GM21360 (cell line): ENCODE measurements at regions not wholly inside any gene's neighbourhood (a gene's known extent, or its start where the extent isn't known, plus 50 kb on each side); places are given as distances from the start of the nearest gene placed in this dataset.
A peak's percentile ranks its signal among the peaks of the same experiment; 100 is the strongest.

ENCODE experiments used
- ATAC-seq: cut with Tn5 transposase; IDR thresholded peaks from one replicate; pipeline ENCODE4 v1.9.1; 2021; ENCODE audit warnings: mild to moderate bottlenecking, moderate library complexity; ENCODE audit not compliant: unreplicated experiment

DNA sequence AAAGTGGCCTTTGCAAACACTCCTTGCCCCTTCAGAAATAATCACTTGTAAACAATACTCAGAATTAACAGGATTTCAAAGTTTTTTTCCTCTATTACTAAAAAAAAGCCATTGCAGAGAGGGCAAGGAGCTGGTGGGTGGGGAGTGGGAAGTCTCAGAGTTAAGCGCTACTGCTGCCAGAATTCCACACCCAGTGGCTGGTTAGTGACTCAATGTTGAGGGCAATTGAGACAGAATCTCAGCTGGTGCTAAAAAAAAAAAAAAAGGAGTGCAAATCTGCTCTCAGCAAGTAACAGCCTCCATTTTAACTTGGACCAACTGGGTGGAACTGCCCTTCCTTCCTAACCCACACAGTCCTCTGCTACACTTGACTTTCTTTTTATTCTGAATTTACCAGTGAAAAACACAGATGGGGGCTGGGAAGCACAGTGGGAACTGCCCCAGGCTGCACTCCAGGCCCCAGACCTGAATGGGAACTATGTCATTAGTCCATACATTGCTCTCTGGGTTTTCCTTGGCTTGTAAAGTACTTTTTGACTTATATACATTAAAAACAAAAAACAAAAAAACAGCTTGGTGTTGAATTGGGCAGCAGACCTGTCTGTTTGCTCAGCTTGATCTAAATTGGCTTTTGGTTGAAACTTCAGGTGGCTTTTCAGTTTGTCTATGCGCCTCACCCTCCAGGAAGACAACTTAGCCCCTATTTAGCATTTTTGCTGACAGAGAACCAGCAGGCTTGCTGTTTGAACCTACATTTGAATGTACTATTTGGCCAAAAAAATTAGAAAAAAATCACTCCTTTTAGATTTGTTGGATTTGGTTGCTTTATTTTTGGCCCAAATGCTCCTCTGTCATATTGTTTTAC, 357.8 kb upstream of the TBL1XR1 start:
- ATAC-seq: no peak

DNA sequence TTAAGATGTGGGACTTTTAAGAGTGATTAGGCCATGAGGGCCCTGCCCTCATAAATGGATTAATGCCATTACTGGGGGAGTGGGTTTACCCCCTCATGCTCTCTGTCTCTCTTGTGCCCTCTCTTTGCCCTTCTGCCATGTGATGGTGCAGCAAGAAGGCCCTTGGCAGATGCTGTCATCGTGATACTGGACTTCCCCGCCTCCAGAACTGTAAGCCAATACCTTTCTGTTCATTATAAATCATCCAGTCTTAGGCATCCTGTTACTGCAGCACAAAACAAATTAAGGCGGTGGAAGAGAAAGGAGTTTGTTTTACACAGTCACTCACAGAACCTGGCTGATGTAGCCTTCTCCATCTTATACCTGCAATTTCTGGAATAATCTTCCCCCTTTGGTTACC, 360.3 kb upstream of the TBL1XR1 start:
- no peak for ATAC-seq

DNA sequence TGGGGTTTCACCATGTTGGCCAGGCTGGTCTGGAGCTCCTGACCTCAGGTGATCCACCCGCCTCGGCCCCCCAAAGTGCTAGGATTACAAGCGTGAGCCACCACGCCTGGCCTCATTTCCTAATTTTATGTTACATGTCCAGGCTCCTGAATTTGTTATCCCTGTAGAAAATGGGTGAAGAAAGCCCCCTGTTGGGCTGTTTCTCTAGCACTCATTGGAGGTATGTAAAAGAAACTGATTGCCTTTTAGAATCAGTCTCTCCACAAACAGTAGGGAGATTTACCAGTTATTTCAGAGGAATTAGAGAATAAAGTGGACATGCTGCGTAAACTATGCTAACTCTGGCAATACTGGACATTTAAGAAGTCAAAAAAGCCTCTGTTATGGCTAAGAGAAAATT, 364.1 kb upstream of the TBL1XR1 start:
- ATAC-seq: no peak

DNA sequence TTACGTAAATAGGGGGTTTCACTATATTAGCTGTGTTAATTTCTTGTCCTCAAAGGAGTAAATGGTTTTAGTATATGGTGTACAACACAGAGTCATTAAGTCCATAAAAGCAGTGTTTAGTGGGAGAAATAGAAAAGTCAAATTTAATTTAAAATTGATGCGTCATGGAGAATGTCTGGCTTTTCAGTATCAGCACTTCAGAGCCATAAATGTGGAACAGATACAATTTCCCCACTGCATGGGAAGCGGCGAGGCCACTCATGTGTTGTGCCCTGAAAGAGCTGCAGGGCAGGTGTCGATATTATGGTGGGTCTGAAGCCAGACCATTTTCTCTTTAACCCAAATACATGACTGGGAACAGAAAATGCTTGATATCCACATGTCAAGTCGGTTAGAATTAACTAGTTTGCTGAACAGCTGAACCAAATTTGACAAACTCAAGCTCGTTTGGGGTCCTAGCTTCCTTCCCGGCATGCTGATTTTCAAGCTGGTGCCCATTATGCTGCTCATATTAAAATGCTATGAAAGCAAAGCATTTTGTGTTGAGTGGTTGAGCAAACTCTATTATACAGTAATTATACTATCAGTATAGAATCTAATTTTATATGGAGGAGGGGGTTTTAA, 364.6 kb upstream of the TBL1XR1 start:
- no peak for ATAC-seq

DNA sequence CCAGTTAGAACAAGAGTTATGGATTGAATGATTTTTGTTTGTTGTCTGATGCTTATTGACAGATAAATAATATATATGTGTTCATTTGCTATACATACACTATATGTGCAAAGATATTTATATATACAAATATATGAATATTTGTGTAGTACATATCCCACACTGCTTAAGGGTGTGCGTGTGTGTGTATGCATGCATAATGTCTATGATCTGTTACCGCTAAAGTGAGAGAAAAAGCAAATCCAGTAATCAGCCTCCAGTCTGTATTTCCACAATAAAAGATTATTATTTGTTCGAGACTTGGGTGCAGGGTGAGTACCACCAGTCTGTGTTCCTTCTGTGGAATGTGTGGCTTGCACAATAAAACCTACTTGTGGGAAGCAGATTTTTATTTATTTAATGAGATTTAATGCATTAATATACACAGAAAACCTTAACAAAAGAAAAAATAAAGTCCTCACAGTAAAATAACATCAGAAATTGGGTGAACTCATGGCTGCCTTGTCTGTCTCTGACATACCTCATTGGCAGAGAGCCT, 366.0 kb upstream of the TBL1XR1 start:
- no peak for ATAC-seq

DNA sequence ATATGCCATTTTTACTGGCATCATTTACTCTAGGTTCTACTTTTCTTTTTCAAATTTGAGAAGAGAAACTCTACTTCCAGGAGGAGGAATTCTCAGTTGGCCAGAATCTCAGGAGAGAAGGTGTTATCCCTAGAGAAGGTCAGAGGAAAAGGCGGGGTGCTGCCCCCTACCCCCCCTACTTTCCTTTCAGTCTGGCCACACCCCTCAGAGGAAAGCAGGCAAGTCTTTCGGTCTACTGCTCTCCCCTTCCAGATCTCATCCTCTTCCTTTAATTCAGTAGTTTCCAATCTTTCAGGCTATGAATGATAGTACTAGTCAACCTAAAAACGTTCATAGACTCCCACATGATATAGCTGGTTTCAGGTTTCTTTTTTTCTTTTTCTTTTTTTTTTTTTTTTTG, 366.5 kb upstream of the TBL1XR1 start:
- ATAC-seq: no peak

DNA sequence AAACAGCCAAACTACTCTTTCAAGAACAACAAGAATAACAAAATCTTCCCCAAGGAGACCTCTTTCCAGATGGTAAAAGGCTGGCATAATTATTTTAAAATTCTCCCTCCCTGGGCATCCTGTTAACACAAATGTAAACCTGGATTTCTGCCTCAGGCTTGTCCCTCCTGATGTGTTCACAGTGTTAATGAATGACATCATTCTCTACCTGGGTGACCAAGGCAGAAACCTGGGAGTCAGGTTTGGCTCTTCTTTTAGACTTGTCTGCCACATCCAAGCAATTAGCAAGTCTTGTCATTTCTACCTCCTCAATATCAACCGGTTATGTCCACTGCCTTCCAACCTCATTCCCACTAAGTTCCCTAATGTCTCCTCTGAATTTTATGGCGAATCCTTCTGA, 368.7 kb upstream of the TBL1XR1 start:
- no peak for ATAC-seq

DNA sequence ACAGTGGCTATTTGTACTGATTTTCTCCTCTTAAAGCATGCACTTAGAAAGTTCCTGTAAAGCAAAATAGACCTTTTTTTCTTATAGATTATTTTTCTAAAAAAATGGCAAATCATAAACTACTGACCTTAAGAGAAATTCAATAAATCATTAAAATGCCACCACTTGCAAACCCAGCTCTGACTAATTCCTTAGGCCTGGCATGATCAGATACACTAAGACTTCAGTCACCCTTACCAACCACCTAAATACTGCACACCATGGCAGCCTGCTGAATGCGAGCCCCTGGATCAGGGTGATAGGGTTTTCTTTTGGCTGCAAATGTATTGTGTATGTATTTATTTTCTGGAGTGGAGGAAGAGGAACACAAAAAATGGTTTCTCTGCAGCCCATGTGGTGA, 370.6 kb upstream of the TBL1XR1 start:
- ATAC-seq: no peak

DNA sequence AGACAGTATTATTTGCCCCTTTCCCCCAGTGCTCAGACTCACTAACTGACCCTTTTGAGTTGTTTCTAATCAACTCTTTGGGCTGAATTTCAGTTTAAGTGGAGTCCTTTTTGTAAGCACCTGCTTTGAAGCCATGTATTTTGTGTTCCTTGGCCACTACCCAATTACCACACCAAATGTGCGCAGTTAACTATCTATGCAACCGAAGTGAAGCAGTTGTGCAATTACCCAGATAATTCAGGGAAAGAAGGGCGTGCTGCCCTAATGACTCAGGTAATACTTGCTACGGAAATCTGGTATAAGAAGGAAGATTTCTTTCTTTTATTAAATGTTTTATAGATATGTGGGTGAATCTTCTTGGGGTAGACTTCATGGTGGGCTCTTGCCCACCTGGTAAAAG, 371.9 kb upstream of the TBL1XR1 start:
- ATAC-seq: no peak

DNA sequence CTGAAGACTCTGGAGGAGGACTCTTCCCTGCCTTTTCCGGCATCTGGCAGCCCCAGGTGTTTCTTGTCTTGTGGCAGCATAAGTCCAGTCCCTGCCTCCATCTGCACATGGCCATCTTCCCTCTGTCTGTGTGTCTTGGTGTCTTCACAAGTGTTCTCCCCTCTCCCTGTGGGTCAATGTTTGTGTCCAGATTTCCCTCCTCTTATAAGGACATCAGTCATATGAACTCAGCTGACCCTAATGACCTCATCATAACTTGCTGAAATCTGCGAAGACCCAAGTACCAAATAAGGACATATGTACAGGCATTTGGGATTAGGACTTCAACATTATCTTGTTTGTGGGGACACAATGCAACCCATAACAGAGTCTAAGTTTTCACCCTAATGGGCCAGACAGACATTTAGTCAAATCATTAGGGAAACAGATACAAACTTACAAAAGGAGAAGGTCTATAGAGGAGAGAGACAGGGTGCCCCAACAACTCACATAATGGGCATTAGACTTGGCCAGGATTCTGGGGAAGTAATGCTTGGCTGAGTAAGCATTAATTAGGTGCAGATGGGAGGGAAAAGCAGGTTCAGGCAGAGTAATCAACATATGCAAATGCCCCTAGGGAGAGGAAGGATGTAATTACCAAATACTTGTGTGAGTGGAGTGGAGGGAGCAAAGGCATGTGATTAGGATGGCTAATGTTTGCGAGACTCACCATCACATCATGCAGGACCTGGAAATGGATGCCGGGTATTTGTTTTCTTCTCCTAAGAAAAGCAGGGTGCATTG, 372.8 kb upstream of the TBL1XR1 start:
- no peak for ATAC-seq

DNA sequence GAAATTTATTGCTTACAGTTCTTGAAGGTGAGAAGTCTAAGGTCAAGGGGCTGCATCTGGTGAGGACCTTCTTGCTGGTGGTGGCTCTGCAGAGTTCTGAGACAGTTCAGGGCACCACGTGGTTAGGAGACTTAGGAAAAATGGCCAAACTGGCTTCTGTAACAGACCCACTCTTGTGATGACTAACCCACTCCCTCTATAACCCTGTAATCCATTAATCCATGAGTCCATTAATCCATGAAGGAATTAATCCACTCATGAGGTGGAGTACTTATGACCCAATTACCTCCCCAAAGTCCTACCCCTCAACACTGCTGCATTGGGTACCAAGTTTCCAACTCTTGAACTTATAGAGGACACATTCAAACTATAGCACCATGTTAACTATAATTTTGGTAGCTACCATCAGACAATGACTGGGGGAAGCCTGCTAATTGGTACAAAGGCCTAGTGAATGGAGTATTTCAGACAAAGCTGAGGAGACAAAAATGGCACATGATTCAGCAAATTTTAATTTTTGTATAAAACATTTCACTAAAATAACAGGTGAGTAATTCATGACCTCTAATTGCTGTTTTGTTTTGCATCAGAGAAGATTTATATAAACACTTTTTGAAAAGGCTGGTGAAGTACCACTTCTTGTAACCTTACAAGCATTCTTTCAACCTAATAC, 374.1 kb upstream of the TBL1XR1 start:
- ATAC-seq: no peak

DNA sequence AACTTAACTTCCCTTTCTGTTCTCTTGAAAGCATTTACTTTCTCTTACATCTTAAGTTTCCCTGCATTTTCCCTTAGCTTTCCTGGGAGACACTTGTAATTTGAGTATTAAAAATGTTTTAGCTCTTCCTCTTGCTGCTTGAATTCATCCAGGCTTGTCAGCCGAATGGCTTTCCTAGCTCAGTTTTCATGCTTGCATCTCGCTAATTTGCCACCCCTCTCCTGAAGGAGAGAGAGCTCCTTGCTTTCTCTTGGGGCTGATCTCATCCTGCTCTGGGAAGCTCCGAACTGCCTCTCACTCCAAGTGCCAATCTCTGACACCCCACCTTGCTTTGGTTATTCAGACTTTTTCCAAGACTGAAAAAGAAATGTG, 374.6 kb upstream of the TBL1XR1 start:
- no peak for ATAC-seq

DNA sequence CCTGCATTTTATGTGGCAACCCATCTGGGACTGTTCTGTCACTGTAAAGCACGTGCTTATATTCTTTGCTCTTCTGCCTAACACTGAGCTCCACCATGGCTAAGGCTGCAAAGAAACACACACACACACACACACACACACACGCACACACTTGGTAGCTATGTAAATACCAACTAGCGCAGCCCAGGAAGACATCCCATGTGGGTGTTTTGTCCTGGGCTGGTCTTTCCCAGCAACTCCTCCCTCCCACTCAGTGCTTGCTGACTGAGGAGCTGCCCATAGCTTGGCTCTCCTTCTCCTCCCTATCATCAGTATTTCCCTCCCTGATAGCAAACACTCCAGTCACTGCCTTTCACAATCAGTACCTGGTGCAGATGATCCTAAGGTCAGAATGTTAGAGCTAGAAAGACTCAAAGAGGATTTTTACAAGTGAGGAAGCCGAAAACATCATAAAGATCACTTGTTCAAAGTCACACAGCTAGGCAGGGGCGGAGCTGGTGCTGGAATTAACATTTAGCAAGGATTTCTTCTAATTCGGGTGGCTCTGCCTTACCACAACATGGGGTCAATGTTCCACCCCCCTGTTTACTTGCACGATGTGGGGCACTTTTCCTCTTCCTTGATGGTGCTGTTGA, 377.1 kb upstream of the TBL1XR1 start:
- no peak for ATAC-seq

DNA sequence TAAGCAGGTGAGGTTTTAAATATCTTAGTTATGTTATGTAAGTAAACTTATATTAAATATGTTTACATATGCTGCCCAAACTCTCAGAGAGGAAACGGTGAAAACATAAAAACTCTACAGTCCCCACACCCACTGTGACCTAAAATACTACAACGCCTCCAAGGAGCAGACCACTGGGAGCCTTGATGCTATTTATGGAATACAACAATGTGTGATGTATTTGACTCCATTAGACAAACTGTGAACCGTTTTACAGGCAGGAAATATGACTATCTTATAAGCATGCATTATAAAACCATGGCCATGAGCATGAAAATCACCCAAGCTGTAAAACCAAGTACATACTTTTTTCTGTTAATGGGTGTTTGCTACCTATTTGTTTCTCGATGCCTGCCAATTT, 379.5 kb upstream of the TBL1XR1 start:
- ATAC-seq: no peak

DNA sequence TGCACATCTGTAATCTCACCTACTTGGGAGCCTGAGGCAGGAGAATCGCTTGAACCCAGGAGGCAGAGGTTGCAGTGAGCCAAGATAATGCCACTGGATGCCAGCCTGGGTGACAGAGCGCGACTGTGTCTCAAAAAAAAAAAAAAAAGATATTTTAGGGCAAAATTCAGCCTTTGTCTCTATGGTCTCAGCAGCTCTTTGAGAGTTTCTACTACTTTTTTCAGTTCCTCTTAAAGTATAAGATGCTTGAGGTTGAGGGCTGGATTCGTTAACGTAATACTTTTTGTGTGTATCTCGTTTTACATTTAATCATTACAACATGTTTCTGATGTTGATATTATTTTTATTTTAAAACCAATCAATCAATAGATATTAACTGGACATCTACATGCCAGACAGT, 381.2 kb upstream of the TBL1XR1 start:
- peak; percentile 81 for ATAC-seq

DNA sequence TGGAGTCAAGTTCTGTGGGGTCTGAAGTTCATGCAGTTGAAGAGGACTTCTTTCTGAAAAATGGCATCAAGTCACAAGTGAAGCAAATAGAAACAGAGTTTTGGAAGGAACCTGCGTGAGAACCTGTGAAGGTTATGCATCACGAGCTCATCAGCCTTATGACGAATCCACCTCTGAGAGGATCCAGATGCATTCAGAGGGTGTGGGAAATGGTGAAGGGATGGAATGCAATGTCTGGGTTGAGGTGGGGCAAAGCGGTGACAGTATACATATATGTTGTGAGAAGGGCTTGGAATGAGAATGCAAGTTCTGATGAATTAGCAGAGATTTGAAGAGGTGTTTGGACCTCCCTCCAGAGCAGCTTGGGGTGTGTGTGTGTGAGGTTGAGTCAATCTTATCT, 382.1 kb upstream of the TBL1XR1 start:
- ATAC-seq: no peak

DNA sequence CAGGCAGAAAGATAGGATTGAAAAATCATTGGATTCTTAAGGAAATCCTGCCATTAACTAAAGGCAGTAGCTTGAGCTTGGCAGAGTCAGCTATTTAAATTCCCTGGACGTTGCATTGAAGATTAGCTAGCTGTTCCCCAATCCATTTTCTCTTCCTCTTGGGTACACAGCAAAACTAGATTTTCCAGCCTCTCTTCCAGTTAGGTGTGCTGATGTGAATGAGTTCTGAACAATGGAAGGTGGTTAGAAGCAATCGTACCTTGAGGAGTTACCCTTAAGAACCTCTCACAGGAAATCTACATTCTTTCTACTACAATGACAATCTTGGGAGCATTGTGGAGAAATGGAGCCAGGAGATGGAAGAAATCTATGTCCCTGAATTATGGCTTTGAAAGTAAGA, 383.2 kb upstream of the TBL1XR1 start:
- no peak for ATAC-seq

DNA sequence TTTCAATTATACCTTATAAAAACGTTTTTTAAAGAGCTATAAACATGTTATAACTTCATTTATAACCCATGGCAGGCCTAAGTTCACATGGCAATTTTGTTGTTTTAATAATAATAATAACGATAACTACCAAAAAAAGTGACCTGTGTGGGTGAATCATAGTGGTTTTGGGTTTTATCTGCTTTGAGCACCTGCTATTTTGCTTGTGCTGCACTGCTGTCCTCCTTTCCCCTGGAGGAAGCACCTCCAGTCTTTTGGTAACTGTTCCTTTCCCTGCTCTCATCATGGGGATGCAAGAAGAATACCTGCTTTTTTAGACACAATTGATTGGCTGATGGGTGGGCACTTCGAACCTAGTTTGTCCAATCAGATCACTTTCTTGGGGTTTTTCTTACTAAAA, 388.0 kb upstream of the TBL1XR1 start:
- no peak for ATAC-seq

DNA sequence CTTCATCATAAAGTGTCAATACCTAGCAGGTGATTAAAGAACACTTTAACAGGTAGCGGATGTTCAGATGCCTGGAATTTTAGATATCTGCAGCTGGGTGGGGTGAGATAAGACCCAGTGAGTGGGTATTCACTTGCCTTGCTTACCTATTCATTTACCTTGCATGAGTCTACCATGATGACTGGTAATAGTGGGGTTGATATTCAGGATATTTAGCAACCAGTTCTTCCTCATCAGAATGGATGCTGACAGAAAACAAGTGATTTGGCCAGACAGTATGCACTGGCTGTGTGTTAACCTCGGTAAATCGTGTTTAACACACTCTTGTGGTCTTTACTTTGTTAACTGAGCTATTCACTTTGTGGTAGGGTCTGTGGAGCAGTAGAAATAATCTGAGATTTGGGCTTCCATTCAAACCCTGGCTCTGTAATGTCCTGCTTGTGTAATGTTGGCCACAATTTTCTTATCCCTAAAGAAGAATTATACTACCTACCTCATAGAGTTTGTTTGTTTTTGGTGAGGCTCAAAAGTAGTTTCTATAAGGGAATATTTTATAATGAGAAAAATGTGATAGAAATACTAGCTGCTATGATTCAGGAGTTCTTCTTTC, 391.9 kb upstream of the TBL1XR1 start:
- no peak for ATAC-seq

DNA sequence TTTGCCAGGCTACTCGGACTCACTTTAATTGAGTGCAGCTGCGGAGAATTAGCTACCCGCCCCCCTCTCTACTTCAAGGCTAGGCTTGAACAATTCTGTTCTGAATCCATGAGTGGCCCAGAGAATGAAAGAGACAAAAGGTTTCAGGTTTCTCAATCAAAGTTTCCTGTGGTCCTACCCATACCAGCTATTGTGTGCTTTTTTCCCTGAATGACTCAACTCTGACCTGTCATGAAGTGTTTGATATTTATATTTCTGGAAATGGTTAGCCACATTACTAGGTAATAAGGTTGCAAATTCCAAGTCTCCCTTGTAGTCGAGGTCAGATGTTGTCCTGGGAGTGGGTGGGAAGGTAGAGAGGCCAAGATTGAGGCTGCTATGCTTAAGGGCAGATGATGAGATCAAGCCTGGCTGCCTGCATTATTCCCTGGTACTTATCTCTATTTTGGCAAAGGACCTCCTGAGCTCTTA, 392.7 kb upstream of the TBL1XR1 start:
- ATAC-seq: peak; percentile 88
